ENCODE measurements at regions not wholly inside any gene's neighbourhood (a gene's known extent, or its start where the extent isn't known, plus 50 kb on each side); places are given as distances from the start of the nearest gene placed in this dataset.

DNA sequence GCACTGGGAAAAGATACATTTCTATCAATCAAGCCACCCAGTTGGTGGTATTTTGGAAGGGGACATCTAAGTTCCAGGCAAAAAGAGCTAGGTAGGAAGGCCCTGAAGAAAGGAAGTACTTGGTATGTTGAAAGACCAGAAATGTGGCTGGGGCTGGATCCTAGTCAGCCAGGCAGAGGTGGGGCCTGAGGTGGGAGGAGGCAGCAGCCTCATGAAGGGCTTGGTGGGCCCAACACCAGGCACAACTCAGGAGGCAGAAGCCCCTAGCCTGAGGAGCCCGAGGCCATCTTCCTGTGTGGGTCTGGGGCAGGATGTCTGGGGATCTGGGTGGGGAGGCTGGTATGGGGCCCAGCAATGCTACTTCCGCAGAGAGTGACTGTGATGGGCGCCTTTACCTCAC lies 105.9 kb downstream of the SALL1 start:
- TF ChIP-seq, protein P1, sequence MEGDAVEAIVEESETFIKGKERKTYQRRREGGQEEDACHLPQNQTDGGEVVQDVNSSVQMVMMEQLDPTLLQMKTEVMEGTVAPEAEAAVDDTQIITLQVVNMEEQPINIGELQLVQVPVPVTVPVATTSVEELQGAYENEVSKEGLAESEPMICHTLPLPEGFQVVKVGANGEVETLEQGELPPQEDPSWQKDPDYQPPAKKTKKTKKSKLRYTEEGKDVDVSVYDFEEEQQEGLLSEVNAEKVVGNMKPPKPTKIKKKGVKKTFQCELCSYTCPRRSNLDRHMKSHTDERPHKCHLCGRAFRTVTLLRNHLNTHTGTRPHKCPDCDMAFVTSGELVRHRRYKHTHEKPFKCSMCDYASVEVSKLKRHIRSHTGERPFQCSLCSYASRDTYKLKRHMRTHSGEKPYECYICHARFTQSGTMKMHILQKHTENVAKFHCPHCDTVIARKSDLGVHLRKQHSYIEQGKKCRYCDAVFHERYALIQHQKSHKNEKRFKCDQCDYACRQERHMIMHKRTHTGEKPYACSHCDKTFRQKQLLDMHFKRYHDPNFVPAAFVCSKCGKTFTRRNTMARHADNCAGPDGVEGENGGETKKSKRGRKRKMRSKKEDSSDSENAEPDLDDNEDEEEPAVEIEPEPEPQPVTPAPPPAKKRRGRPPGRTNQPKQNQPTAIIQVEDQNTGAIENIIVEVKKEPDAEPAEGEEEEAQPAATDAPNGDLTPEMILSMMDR (IDR thresholded peaks at IDR 0.05): no peak
- TF ChIP-seq RAD21 (IDR thresholded peaks at IDR 0.05; ENCODE audit: low read length) (no peak), MXI1 (IDR thresholded peaks at IDR 0.05; ENCODE audit: low read depth, low read length) (no peak), TAF1 (IDR thresholded peaks at IDR 0.05; ENCODE audit: borderline replicate concordance, low read depth, low read length) (no peak), SMC3 (IDR thresholded peaks at IDR 0.05; ENCODE audit: low read depth, low read length) (no peak), JUND (IDR thresholded peaks at IDR 0.05) (no peak), POLR2AphosphoS5 (IDR thresholded peaks at IDR 0.05; ENCODE audit: low read depth, low read length) (no peak), GATA2 (CRISPR knock-in tag; IDR thresholded peaks at IDR 0.05) (no peak), NRF1 (IDR thresholded peaks at IDR 0.05; ENCODE audit: low read depth, low read length) (no peak), CHD2 (IDR thresholded peaks at IDR 0.05; ENCODE audit: low read length, partially characterized antibody) (no peak), EZH2phosphoT487 (IDR thresholded peaks at IDR 0.05; ENCODE audit: borderline replicate concordance, low read depth) (no peak), FOXJ3 (CRISPR knock-in tag; IDR thresholded peaks at IDR 0.05) (no peak)
- TF ChIP-seq, protein P2, sequence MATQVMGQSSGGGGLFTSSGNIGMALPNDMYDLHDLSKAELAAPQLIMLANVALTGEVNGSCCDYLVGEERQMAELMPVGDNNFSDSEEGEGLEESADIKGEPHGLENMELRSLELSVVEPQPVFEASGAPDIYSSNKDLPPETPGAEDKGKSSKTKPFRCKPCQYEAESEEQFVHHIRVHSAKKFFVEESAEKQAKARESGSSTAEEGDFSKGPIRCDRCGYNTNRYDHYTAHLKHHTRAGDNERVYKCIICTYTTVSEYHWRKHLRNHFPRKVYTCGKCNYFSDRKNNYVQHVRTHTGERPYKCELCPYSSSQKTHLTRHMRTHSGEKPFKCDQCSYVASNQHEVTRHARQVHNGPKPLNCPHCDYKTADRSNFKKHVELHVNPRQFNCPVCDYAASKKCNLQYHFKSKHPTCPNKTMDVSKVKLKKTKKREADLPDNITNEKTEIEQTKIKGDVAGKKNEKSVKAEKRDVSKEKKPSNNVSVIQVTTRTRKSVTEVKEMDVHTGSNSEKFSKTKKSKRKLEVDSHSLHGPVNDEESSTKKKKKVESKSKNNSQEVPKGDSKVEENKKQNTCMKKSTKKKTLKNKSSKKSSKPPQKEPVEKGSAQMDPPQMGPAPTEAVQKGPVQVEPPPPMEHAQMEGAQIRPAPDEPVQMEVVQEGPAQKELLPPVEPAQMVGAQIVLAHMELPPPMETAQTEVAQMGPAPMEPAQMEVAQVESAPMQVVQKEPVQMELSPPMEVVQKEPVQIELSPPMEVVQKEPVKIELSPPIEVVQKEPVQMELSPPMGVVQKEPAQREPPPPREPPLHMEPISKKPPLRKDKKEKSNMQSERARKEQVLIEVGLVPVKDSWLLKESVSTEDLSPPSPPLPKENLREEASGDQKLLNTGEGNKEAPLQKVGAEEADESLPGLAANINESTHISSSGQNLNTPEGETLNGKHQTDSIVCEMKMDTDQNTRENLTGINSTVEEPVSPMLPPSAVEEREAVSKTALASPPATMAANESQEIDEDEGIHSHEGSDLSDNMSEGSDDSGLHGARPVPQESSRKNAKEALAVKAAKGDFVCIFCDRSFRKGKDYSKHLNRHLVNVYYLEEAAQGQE (IDR thresholded peaks at IDR 0.05; ENCODE audit: low read depth, low read length): no peak
- TF ChIP-seq, protein P3, sequence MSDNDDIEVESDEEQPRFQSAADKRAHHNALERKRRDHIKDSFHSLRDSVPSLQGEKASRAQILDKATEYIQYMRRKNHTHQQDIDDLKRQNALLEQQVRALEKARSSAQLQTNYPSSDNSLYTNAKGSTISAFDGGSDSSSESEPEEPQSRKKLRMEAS (IDR thresholded peaks at IDR 0.05; ENCODE audit: low read depth): no peak

Data from SK-N-SH (cell line).